Sigmoid colon (tissue), 4 donors: ENCODE measurements at regions not wholly inside any gene's neighbourhood (a gene's known extent, or its start where the extent isn't known, plus 50 kb on each side); places are given as distances from the start of the nearest gene placed in this dataset.

ENCODE experiments used
- CTCF ChIP-seq, 4 experiments: fragments of 450-650 bp in 3 of 4; fragments of 200-600 bp in 1 of 4; IDR thresholded peaks; one replicate each; pipeline ENCODE4 v1.5.1; 2016 to 2019; ENCODE audit warnings: antibody characterized with exemption in 4 of 4, mild to moderate bottlenecking in 3 of 4, moderate library complexity in 2 of 4
- EP300 ChIP-seq, 4 donors: sonication (generic); formaldehyde crosslinking; IDR thresholded peaks; one replicate each; pipeline ENCODE4 v1.6.1; 2017; ENCODE audit warnings: antibody characterized with exemption in 4 of 4
- POLR2A ChIP-seq, 2 donors: fragments of 450-650 bp; IDR thresholded peaks; one replicate each; pipeline ENCODE4 v1.6.1; 2016; ENCODE audit warnings: antibody characterized with exemption in 2 of 2, mild to moderate bottlenecking in 2 of 2, moderate library complexity in 2 of 2
- POLR2AphosphoS5 ChIP-seq, 4 donors: sonication (generic); formaldehyde crosslinking; IDR thresholded peaks; one replicate each; pipeline ENCODE4 v1.6.1; 2017; ENCODE audit warnings: antibody characterized with exemption in 4 of 4

GRCh38 chr10:52875336-52875735 is 102.8 kb upstream of the MBL2 start:
- no peak for TF ChIP-seq CTCF (IDR thresholded peaks at IDR 0.05)
- no peak for TF ChIP-seq POLR2AphosphoS5 (IDR thresholded peaks at IDR 0.05)
- no peak for TF ChIP-seq POLR2A (IDR thresholded peaks at IDR 0.05)
- TF ChIP-seq EP300 (IDR thresholded peaks at IDR 0.05) = no peak
